Common myeloid progenitor, CD34-positive (primary cell): ENCODE measurements at regions not wholly inside any gene's neighbourhood (a gene's known extent, or its start where the extent isn't known, plus 50 kb on each side); places are given as distances from the start of the nearest gene placed in this dataset.

ENCODE experiments used
- CTCF ChIA-PET: fragments of 350-600 bp; sonication (Branson Sonifier 250); formaldehyde crosslinking; loops from one replicate; lab custom pipeline; 2021; ENCODE audit warnings: antibody characterized with exemption; lab: Charles Lee
- POLR2A ChIA-PET: fragments of 350-600 bp; sonication (Branson Sonifier 250); formaldehyde crosslinking; loops from one replicate; lab custom pipeline; 2021; ENCODE audit warnings: antibody characterized with exemption; lab: Charles Lee
- DNase-seq, 3 donors: peaks; one replicate each; pipeline versions ENCODE4 v3.0.0 to v3.0.0-alpha.2; 2013
- H3K27ac ChIP-seq, 2 experiments: 1 replicate in 1 of 2; 2 replicates in 1 of 2; pipeline ENCODE4 v1.7.0; 2013; ENCODE audit warnings: inconsistent platforms in 2 of 2, low read length in 2 of 2, mild to moderate bottlenecking in 2 of 2, low read depth in 1 of 2, moderate library complexity in 1 of 2; ENCODE audit not compliant: severe bottlenecking in 2 of 2, insufficient read depth in 1 of 2, poor library complexity in 1 of 2
- H3K27me3 ChIP-seq, 5 experiments: replicated peaks in 2 of 5; 1 replicate in 3 of 5; 2 replicates in 2 of 5; pipeline versions ENCODE4 v1.6.1 to v1.7.0; 2013; ENCODE audit warnings: low read length in 4 of 5, mild to moderate bottlenecking in 2 of 5, moderate library complexity in 2 of 5, inconsistent platforms in 1 of 5; ENCODE audit not compliant: insufficient read depth in 5 of 5, control insufficient read depth in 4 of 5
- H3K36me3 ChIP-seq, 4 experiments: 1 replicate in 2 of 4; 2 replicates in 2 of 4; pipeline versions ENCODE4 v1.6.1 to v1.7.0; 2013; ENCODE audit warnings: low read length in 3 of 4, control low read depth in 1 of 4, mild to moderate bottlenecking in 1 of 4; ENCODE audit not compliant: control insufficient read depth in 4 of 4, insufficient read depth in 4 of 4
- H3K4me1 ChIP-seq, 4 experiments: 1 replicate in 3 of 4; 2 replicates in 1 of 4; pipeline versions ENCODE4 v1.6.1 to v1.7.1; 2013; ENCODE audit warnings: low read length in 3 of 4, mild to moderate bottlenecking in 3 of 4, control low read depth in 1 of 4, inconsistent platforms in 1 of 4, moderate library complexity in 1 of 4; ENCODE audit not compliant: control insufficient read depth in 4 of 4, insufficient read depth in 4 of 4; ENCODE audit errors: control extremely low read depth in 1 of 4
- H3K4me3 ChIP-seq, 7 experiments: 1 replicate in 4 of 7; 2 replicates in 3 of 7; pipeline versions ENCODE4 v1.5.1 to v1.7.0; 2013; ENCODE audit warnings: mild to moderate bottlenecking in 7 of 7, low read length in 6 of 7, moderate library complexity in 6 of 7, inconsistent platforms in 2 of 7, low read depth in 2 of 7, control low read depth in 1 of 7; ENCODE audit not compliant: insufficient read depth in 4 of 7, control insufficient read depth in 1 of 7; ENCODE audit errors: extremely low read depth in 1 of 7
- H3K9me3 ChIP-seq, 5 experiments: 1 replicate in 4 of 5; 2 replicates in 1 of 5; pipeline versions ENCODE4 v1.6.1 to v1.7.1; 2013; ENCODE audit warnings: low read length in 4 of 5, mild to moderate bottlenecking in 2 of 5, inconsistent platforms in 1 of 5, low read depth in 1 of 5, moderate library complexity in 1 of 5; ENCODE audit not compliant: control insufficient read depth in 4 of 5, insufficient read depth in 2 of 5; ENCODE audit errors: control extremely low read depth in 1 of 5
- WGBS: methylation state at CpG from one replicate; pipeline ENCODE4 v1.1.5; 2013; ENCODE audit not compliant: insufficient coverage; 5-methylcytosine and 5-hydroxymethylcytosine counted together

DNA sequence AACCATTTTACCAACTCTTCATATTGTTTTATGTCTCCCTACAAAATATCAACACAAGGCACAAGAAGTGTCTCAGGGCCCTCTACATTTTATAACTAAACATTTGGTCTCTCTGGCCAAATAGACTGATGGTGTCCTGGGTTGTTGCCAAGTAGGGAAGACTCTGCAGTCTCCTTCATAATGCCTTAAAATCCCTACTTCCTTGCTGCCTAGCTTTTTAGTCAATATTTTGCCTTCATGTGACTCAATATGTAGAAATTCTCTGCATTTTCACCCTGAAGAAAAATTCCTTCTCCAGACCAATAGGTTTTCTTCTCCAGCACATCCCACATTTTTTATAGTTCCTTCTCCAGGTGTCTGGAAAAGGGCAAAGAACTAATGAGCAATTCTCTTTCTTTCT lies 72.6 kb upstream of the IPO9 start:
- CTCF ChIA-PET: no interaction called here
- Histone ChIP-seq H3K27me3 (no peaks in the 10 kb centered on the region), H3K9me3 (no peaks in the 10 kb centered on the region), H3K36me3 (peaks cover 0 to 3% (median 0%) of the 10 kb centered on the region in 4 experiments), H3K4me1 (peaks cover 0 to 8% (median 6%) of the 10 kb centered on the region in 4 experiments), H3K4me3 (no peak overlapping the region), H3K27ac (no peak overlapping the region)
- DNase-seq: no peak
- POLR2A ChIA-PET: no interaction called here

DNA sequence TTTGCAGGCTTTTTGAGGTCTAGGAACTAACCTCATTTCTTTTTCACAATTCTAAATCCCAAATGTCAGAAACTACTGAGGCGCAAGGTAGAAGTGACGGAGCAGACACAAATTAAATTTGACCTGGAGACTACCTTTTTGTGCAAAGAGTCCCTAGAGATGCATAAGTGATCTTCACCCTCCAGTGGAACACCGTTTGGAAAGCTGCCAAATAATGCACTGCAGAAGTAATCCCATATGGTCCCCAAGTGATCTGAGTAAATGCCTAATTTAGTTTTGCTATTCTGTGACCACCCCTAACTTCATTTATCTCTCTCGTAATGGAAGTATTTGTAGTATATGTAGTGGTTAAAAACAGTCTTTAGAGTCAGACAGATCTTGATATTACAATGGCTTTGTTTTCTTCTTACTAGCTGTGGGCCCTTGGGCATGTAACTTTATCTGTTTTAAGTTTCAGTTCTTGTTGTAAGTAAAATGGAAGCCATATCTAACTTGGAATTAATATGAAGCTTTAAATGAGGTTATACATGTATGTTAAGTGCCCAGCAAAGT lies 70.4 kb upstream of the IPO9 start:
- 100% methylated on average over 3 of the region's 4 CpGs for WGBS

DNA sequence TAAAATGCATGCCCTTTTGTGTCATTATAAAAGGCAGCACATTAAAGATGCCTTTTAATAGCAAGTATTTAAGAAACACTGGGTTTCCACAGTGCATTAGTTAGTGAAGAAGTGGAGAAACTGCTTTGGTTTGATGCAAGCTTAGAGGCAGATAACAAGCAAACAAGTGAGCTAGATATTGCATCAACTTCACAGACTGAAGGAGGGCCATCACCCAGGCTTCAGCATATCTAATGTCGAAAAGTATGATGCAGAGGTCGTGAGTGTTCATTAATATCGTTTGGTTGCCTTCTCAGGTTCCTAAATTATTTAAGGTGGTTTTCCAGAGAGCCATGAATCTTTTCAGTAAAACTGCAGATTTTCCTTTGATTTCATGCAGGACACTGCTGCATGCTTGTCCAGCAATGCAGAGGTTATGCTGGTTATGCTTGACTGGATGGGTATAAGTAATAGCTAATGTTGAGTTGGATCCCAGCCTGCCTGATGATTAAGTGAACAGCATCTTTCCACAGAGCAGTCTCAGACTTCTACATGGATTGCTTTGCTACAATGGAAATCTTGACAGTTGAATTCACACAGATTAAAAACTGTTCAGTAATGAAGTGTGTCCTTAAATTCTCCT lies 69.7 kb upstream of the IPO9 start:
- 94% methylated on average over 3 of the region's 3 CpGs for WGBS
- no peak overlapping the region for H3K4me3 ChIP-seq
- no peaks in the 10 kb centered on the region for H3K36me3 ChIP-seq
- POLR2A ChIA-PET: no interaction called here
- no peak for DNase-seq
- peaks cover 0 to 6% (median 4%) of the 10 kb centered on the region in 4 experiments for H3K4me1 ChIP-seq
- H3K27me3 ChIP-seq: no peaks in the 10 kb centered on the region
- H3K27ac ChIP-seq: no peak overlapping the region
- H3K9me3 ChIP-seq: no peaks in the 10 kb centered on the region
- CTCF ChIA-PET: interaction anchor here (0.9 to 1.2 kb wide), 3 partner anchors 14 to 44 kb away, joined by 3 to 4 read pairs (median 3); no protein-coding TSS in a partner anchor

More for the DNA sequence above, 70.4 kb upstream of the IPO9 start:
- H3K36me3 ChIP-seq: no peaks in the 10 kb centered on the region
- DNase-seq: no peak
- H3K4me1 ChIP-seq: peaks cover 0 to 6% (median 4%) of the 10 kb centered on the region in 4 experiments
- no peak overlapping the region for H3K4me3 ChIP-seq
- no peak overlapping the region for H3K27ac ChIP-seq
- ChIA-PET POLR2A (no interaction called here), CTCF (interaction anchor here (0.9 to 1.3 kb wide), 4 partner anchors 15 to 102 kb away, joined by 3 to 4 read pairs (median 4); no protein-coding TSS in a partner anchor)
- no peaks in the 10 kb centered on the region for H3K27me3 ChIP-seq
- no peaks in the 10 kb centered on the region for H3K9me3 ChIP-seq

GRCh38 chr1:201760516-201760915 lies 68.4 kb upstream of the IPO9 start:
- WGBS: no CpG with 5 or more reads among the region's 1 CpG
- no peak for DNase-seq
- no peak overlapping the region for H3K27ac ChIP-seq
- no peaks in the 10 kb centered on the region for H3K9me3 ChIP-seq
- H3K36me3 ChIP-seq: no peaks in the 10 kb centered on the region
- POLR2A ChIA-PET: interaction anchor here (0.5 kb wide), 1 partner anchor 34 kb away, joined by 3 read pairs; no protein-coding TSS in a partner anchor
- H3K4me3 ChIP-seq: no peak overlapping the region
- CTCF ChIA-PET: interaction anchor here (1.1 to 1.7 kb wide), 2 partner anchors 8 to 51 kb away, joined by 3 to 4 read pairs; no protein-coding TSS in a partner anchor
- peaks cover 0 to 6% (median 4%) of the 10 kb centered on the region in 4 experiments for H3K4me1 ChIP-seq
- H3K27me3 ChIP-seq: no peaks in the 10 kb centered on the region

- ChIA-PET CTCF (interaction anchor here (1.1 to 1.7 kb wide), 2 partner anchors 9 to 52 kb away, joined by 3 to 4 read pairs; no protein-coding TSS in a partner anchor), POLR2A (no interaction called here)
- Histone ChIP-seq H3K27me3 (no peaks in the 10 kb centered on the region), H3K36me3 (no peaks in the 10 kb centered on the region), H3K4me3 (no peak overlapping the region), H3K9me3 (no peaks in the 10 kb centered on the region), H3K4me1 (peaks cover 0 to 6% (median 4%) of the 10 kb centered on the region in 4 experiments), H3K27ac (no peak overlapping the region)
- 98% methylated on average over 7 of the region's 8 CpGs for WGBS
- no peak for DNase-seq
Observed at GRCh38 chr1:201761178-201761577, 67.8 kb upstream of the IPO9 start.

- ChIA-PET POLR2A (no interaction called here), CTCF (interaction anchor here (1.7 kb wide), 1 partner anchor 53 kb away, joined by 4 read pairs; no protein-coding TSS in a partner anchor)
- no peak overlapping the region for H3K4me3 ChIP-seq
- H3K27ac ChIP-seq: no peak overlapping the region
- no peaks in the 10 kb centered on the region for H3K27me3 ChIP-seq
- no peaks in the 10 kb centered on the region for H3K9me3 ChIP-seq
- WGBS: 94% methylated on average over 2 of the region's 4 CpGs
- DNase-seq: no peak
- H3K36me3 ChIP-seq: no peaks in the 10 kb centered on the region
- peaks cover 0 to 4% (median 3%) of the 10 kb centered on the region in 4 experiments for H3K4me1 ChIP-seq
Observed at GRCh38 chr1:201761871-201762270, 67.1 kb upstream of the IPO9 start.

GRCh38 chr1:201762381-201762780 lies 66.6 kb upstream of the IPO9 start:
- ChIA-PET CTCF (interaction anchor here (1.3 kb wide), 1 partner anchor 10 kb away, joined by 3 read pairs; no protein-coding TSS in a partner anchor), POLR2A (no interaction called here)
- Histone ChIP-seq H3K4me3 (no peak overlapping the region), H3K36me3 (no peaks in the 10 kb centered on the region), H3K27ac (no peak overlapping the region), H3K27me3 (no peaks in the 10 kb centered on the region), H3K9me3 (no peaks in the 10 kb centered on the region), H3K4me1 (no peaks in the 10 kb centered on the region)
- WGBS: no CpG with 5 or more reads among the region's 2 CpGs
- no peak for DNase-seq
